ENCODE measurements at regions not wholly inside any gene's neighbourhood (a gene's known extent, or its start where the extent isn't known, plus 50 kb on each side); places are given as distances from the start of the nearest gene placed in this dataset.

- no peak overlapping the region for H3K4me3 ChIP-seq (replicated peaks; ENCODE audit: low read depth, low read length)
- DNase-seq (ENCODE audit: low read depth) = no peak
- no peak for TF ChIP-seq CTCF (IDR thresholded peaks at IDR 0.05; ENCODE audit: low read length, missing control alignments)
Measured at GRCh38 chr21:27024971-27025370, 58.1 kb upstream of the ADAMTS5 start.

DNA sequence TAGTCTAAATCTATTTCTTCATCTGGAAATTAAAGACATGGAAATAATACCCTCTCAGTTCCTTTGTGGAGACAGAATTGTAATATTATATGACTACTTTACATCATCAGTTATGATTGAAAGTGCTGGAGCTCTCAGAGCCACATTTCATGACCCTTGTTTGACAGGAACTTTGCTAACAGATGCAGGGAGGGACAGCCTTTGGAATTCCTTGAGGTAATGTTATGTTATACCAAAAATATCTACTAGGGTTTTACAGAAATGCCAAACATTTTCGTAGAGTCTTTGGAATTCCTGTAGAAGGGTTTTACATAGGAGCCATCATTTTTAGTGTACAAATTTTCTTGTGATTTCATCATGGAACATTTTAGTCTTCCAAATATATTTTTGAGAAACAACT is 57.4 kb upstream of the ADAMTS5 start:
- H3K4me3 ChIP-seq (replicated peaks; ENCODE audit: low read depth, low read length) = no peak overlapping the region
- no peak for TF ChIP-seq CTCF (IDR thresholded peaks at IDR 0.05; ENCODE audit: low read length, missing control alignments)
- DNase-seq (ENCODE audit: low read depth) = peak; percentile 55

DNA sequence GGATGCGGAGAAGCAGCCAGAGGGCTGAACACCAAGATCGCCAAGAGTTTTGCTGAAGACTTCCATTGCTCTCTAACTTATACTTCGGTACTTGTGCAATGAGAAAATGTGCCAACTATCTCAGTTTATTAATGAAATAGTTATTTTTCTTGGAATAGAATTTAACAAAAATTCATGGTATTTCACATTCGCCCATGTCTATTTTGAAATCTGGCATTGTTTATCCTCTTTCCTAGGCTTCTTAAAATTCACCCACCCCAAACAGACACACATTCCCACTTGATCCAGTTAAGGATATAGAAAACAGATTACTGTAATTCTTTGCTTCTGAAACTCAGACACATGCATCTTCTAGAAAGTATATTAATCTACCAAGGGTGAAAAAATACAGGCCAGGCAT is 56.3 kb upstream of the ADAMTS5 start:
- no peak for TF ChIP-seq CTCF (IDR thresholded peaks at IDR 0.05; ENCODE audit: low read length, missing control alignments)
- DNase-seq (ENCODE audit: low read depth) = no peak
- H3K4me3 ChIP-seq (replicated peaks; ENCODE audit: low read depth, low read length) = no peak overlapping the region

DNA sequence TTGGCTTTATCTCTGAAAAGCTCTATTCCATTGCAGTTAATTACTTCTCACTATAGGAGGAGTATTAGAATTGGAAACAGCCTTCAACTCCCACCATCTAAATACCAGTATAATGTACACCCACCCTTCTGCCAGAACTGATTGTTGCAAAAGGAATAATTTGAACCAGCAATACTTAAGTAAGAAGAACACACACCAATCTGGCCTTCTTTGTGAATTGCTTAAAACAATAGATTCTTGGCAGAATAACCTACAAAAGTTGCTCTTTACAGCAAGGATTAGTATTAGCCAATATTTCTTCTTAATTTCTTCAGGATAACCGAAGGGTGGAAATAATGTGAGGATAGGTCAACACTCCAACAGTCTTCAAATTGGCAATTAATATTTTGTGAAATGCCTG is 54.9 kb upstream of the ADAMTS5 start:
- no peak for TF ChIP-seq CTCF (IDR thresholded peaks at IDR 0.05; ENCODE audit: low read length, missing control alignments)
- DNase-seq (ENCODE audit: low read depth) = no peak
- no peak overlapping the region for H3K4me3 ChIP-seq (replicated peaks; ENCODE audit: low read depth, low read length)

GRCh38 chr21:27021046-27021445 is 54.2 kb upstream of the ADAMTS5 start:
- no peak for DNase-seq (ENCODE audit: low read depth)
- H3K4me3 ChIP-seq (replicated peaks; ENCODE audit: low read depth, low read length) = no peak overlapping the region
- no peak for TF ChIP-seq CTCF (IDR thresholded peaks at IDR 0.05; ENCODE audit: low read length, missing control alignments)

DNA sequence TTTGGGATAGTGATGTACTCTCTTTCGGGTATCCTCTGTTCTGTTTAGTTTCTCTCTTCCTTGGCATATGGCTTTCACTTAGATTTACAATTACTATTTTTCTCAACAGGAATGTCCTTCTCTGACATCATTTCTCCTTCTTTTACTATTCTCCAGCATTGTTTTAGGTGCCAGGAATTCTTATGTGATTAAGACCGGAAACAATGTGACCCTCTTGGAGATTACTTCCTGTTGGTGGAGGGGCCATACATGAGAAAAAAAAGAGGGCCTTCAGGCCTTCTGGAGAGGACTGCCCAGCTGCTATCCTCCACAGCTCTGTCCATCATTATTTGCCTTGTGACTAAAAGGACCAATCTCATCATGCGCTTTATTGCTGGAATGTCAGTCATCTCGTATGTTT is 50.4 kb upstream of the ADAMTS5 start:
- no peak for TF ChIP-seq CTCF (IDR thresholded peaks at IDR 0.05; ENCODE audit: low read length, missing control alignments)
- H3K4me3 ChIP-seq (replicated peaks; ENCODE audit: low read depth, low read length) = no peak overlapping the region
- DNase-seq (ENCODE audit: low read depth) = peak; percentile 57
